ENCODE measurements at regions not wholly inside any gene's neighbourhood (a gene's known extent, or its start where the extent isn't known, plus 50 kb on each side); places are given as distances from the start of the nearest gene placed in this dataset.

- H3K4me3 ChIP-seq: no peak overlapping the region
- H3K27ac ChIP-seq: no peak overlapping the region
- no peaks in the 10 kb centered on the region for H3K36me3 ChIP-seq
- no peaks in the 10 kb centered on the region for H3K4me1 ChIP-seq
- WGBS (ENCODE audit: insufficient coverage, low coverage, low lambda C conversion rate, missing lambda C conversion rate): 70% methylated on average over 3 of the region's 3 CpGs
- no peaks in the 10 kb centered on the region for H3K9me3 ChIP-seq
- ATAC-seq (no peak), DNase-seq (no peak)
- intact Hi-C loops (cut with DNase I): no loop called here
- TF ChIP-seq CTCF (IDR thresholded peaks at IDR 0.05) (no peak), POLR2A (IDR thresholded peaks at IDR 0.05) (no peak)
- no peaks in the 10 kb centered on the region for H3K27me3 ChIP-seq
Observed at GRCh38 chr1:83098131-83098530, 900.8 kb downstream of the TTLL7 start.

- TF ChIP-seq POLR2A (IDR thresholded peaks at IDR 0.05) (no peak), CTCF (IDR thresholded peaks at IDR 0.05) (no peak)
- intact Hi-C loops (cut with DNase I): no loop called here
- no peaks in the 10 kb centered on the region for H3K36me3 ChIP-seq
- H3K9me3 ChIP-seq: no peaks in the 10 kb centered on the region
- no peak overlapping the region for H3K27ac ChIP-seq
- H3K27me3 ChIP-seq: no peaks in the 10 kb centered on the region
- H3K4me3 ChIP-seq: no peak overlapping the region
- no peak for DNase-seq
- ATAC-seq: no peak
- H3K4me1 ChIP-seq: no peaks in the 10 kb centered on the region
Observed at GRCh38 chr1:83097715-83098114, 901.2 kb downstream of the TTLL7 start.

- intact Hi-C loops (cut with DNase I): no loop called here
- no peak overlapping the region for H3K27ac ChIP-seq
- no peaks in the 10 kb centered on the region for H3K27me3 ChIP-seq
- H3K4me3 ChIP-seq: no peak overlapping the region
- ATAC-seq (no peak), DNase-seq (no peak)
- WGBS (ENCODE audit: insufficient coverage, low coverage, low lambda C conversion rate, missing lambda C conversion rate): 85% methylated on average over 5 of the region's 5 CpGs
- no peaks in the 10 kb centered on the region for H3K9me3 ChIP-seq
- H3K36me3 ChIP-seq: no peaks in the 10 kb centered on the region
- H3K4me1 ChIP-seq: no peaks in the 10 kb centered on the region
- TF ChIP-seq CTCF (IDR thresholded peaks at IDR 0.05): no peak
- TF ChIP-seq POLR2A (IDR thresholded peaks at IDR 0.05): no peak
Observed at GRCh38 chr1:83095570-83095969, 903.4 kb downstream of the TTLL7 start.

- DNase-seq (no peak), ATAC-seq (no peak)
- Histone ChIP-seq H3K9me3 (no peaks in the 10 kb centered on the region), H3K4me1 (no peaks in the 10 kb centered on the region), H3K27me3 (no peaks in the 10 kb centered on the region), H3K4me3 (no peak overlapping the region), H3K27ac (no peak overlapping the region), H3K36me3 (no peaks in the 10 kb centered on the region)
- intact Hi-C loops (cut with DNase I): no loop called here
- WGBS (ENCODE audit: insufficient coverage, low coverage, low lambda C conversion rate, missing lambda C conversion rate): 63% methylated on average over 3 of the region's 3 CpGs
- TF ChIP-seq POLR2A (IDR thresholded peaks at IDR 0.05) (no peak), CTCF (IDR thresholded peaks at IDR 0.05) (no peak)
Observed at GRCh38 chr1:83090195-83090594, 908.7 kb downstream of the TTLL7 start.

GRCh38 chr1:83087851-83088250 is 911.1 kb downstream of the TTLL7 start:
- Histone ChIP-seq H3K27ac (no peak overlapping the region), H3K4me3 (no peak overlapping the region), H3K9me3 (no peaks in the 10 kb centered on the region), H3K27me3 (no peaks in the 10 kb centered on the region), H3K36me3 (no peaks in the 10 kb centered on the region), H3K4me1 (no peaks in the 10 kb centered on the region)
- WGBS (ENCODE audit: insufficient coverage, low coverage, low lambda C conversion rate, missing lambda C conversion rate): 71% methylated on average over 1 of the region's 2 CpGs
- ATAC-seq: no peak
- no peak for TF ChIP-seq POLR2A (IDR thresholded peaks at IDR 0.05)
- no peak for TF ChIP-seq CTCF (IDR thresholded peaks at IDR 0.05)
- DNase-seq: no peak
- intact Hi-C loops (cut with DNase I): no loop called here

Data from right lobe of liver (tissue), 6 donors.